Fibroblast of the aortic adventitia (primary cell): ENCODE measurements at regions not wholly inside any gene's neighbourhood (a gene's known extent, or its start where the extent isn't known, plus 50 kb on each side); places are given as distances from the start of the nearest gene placed in this dataset.

Experiments
- DNase-seq: peaks from one replicate; pipeline ENCODE4 v3.0.0-alpha.2; 2010; ENCODE audit warnings: low read depth
- H3K4me3 ChIP-seq: 2 replicates; pipeline ENCODE4 v1.5.1; 2011; ENCODE audit warnings: low read depth, mild to moderate bottlenecking, control low read depth, low read length, moderate library complexity
- TF ChIP-seq, protein P1 (sequence below): IDR thresholded peaks from 2 replicates; pipeline ENCODE4 v1.5.1; 2011; ENCODE audit warnings: mild to moderate bottlenecking, low read length, control low read depth, inconsistent platforms; ENCODE audit not compliant: insufficient read depth

DNA sequence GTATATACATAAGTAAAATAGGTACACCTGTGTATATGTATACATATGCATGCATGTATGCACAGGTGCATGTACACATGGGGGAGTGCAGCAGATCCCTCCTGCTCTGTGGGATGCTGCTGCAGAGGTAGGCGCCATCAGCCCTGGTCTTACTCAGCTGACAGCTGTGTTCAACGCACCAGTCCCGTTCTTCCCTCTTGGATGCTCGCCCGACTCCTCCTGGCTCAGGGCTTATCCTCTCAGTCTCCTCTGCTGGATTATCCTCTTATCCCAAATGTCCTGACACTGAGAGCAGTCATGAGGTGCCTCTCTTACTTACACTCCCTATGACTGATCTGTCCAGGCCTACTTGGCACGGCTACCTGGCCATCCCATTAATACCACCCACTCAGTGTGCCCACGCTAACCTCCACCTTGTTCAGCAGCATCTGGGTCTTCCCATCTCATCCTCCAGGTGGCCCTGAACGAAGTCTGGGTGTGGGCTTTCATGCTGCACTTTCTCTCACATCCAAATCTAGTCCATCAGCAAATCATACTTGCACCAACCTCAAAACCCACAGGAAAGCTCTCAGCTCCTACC is 357.1 kb downstream of the TCERG1L start:
- no peak for DNase-seq
- TF ChIP-seq, protein P1, sequence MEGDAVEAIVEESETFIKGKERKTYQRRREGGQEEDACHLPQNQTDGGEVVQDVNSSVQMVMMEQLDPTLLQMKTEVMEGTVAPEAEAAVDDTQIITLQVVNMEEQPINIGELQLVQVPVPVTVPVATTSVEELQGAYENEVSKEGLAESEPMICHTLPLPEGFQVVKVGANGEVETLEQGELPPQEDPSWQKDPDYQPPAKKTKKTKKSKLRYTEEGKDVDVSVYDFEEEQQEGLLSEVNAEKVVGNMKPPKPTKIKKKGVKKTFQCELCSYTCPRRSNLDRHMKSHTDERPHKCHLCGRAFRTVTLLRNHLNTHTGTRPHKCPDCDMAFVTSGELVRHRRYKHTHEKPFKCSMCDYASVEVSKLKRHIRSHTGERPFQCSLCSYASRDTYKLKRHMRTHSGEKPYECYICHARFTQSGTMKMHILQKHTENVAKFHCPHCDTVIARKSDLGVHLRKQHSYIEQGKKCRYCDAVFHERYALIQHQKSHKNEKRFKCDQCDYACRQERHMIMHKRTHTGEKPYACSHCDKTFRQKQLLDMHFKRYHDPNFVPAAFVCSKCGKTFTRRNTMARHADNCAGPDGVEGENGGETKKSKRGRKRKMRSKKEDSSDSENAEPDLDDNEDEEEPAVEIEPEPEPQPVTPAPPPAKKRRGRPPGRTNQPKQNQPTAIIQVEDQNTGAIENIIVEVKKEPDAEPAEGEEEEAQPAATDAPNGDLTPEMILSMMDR: no peak
- no peak overlapping the region for H3K4me3 ChIP-seq

- TF ChIP-seq, protein P1: no peak
- no peak overlapping the region for H3K4me3 ChIP-seq
- no peak for DNase-seq
Measured at GRCh38 chr10:130956251-130956650, 355.3 kb downstream of the TCERG1L start.

- DNase-seq: no peak
- no peak overlapping the region for H3K4me3 ChIP-seq
Measured at GRCh38 chr10:130957423-130957822, 354.1 kb downstream of the TCERG1L start.

GRCh38 chr10:130958003-130958402 is 353.5 kb downstream of the TCERG1L start:
- no peak for DNase-seq
- TF ChIP-seq, protein P1: no peak

More at GRCh38 chr10:130957423-130957822, 354.1 kb downstream of the TCERG1L start:
- TF ChIP-seq, protein P1: no peak

DNA sequence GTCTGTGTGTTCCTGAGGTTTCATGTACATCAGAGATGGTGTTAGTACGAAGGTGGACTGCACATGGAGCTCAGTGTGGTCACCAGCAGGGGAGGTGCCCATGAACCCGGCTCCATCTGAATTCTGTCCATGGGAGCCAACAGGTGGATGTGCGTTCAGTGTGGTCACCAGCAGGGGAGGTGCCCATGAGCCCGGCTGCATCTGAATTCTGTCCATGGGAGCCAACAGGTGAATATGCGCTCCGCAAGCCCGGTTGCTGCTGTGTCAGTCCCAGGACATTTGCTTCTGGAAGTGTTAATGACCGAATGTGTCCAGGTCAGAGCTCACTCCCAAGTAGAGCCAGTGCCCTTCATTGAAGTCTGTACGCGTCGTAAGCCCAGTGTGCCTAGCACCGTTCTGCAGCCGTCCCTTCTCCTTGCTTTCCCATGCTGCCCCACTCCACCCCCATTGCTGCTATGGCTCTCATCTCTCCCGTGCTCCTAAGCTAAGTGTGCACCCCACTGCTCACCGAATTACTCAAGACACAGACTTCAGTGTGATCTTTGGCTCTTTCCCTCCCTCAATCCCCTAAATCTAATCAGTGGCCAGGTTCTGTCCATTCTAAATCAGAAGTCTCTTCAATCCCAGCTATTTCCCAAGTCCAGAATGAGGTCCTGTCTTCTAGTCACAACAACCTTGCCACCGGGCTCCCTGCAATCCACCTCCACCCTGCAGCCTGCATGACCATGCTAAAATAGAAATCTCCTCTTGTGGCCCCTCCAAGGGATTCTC is 352.4 kb downstream of the TCERG1L start:
- H3K4me3 ChIP-seq: no peak overlapping the region
- DNase-seq: no peak
- TF ChIP-seq, protein P1: no peak

More at GRCh38 chr10:130958003-130958402, 353.5 kb downstream of the TCERG1L start:
- H3K4me3 ChIP-seq: no peak overlapping the region

DNA sequence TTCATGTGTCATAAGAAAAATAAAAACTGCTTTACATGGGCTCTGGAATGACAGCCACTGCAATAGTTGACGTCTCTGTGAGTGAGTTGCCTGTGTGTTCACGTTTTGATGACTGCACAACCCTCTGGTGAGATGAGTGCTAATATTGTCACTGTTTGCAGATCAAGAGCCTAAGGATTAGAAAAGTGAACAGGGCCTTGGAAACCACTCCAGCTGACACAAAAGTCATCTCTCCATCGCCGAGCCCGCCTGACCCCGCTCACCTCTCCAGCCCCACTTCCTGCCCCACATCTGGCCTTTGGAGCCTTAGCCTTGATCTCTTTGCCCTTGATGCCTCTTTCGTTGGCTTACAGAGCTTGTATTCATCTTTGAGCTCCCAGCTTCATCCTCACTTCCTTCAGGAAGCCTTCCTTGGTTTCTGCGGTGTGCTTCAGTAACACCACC is 351.7 kb downstream of the TCERG1L start:
- H3K4me3 ChIP-seq: no peak overlapping the region
- TF ChIP-seq, protein P1: no peak
- no peak for DNase-seq
